ENCODE measurements at regions not wholly inside any gene's neighbourhood (a gene's known extent, or its start where the extent isn't known, plus 50 kb on each side); places are given as distances from the start of the nearest gene placed in this dataset.

DNA sequence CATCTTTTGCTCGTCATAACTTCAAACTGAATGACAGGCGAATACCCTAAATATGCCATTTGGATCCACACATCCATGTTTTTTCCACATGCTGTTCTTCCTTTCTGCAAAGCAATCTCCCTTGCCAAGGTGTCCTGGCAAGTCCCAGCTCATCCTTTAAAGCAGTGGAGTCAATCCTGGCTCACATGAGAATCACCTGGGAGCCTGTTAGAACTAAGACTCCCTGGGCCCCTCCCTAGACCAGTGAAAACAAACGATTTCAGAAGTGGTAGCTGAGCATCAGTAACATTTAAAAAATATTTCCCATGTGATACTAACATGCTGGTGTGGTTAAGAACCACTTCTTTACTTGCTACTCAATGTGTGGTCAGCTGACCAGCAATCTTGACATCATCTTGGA, 50.6 kb upstream of the PARD3B start:
- TF ChIP-seq CTCF (conservative IDR thresholded peaks at IDR 0.05; ENCODE audit: low read depth in 2 of 2) = no peak
- TF ChIP-seq, protein P1, sequence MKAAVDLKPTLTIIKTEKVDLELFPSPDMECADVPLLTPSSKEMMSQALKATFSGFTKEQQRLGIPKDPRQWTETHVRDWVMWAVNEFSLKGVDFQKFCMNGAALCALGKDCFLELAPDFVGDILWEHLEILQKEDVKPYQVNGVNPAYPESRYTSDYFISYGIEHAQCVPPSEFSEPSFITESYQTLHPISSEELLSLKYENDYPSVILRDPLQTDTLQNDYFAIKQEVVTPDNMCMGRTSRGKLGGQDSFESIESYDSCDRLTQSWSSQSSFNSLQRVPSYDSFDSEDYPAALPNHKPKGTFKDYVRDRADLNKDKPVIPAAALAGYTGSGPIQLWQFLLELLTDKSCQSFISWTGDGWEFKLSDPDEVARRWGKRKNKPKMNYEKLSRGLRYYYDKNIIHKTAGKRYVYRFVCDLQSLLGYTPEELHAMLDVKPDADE (IDR thresholded peaks at IDR 0.05) = no peak
- no peak for TF ChIP-seq EZH2 (IDR thresholded peaks at IDR 0.05; ENCODE audit: low read depth, unreplicated experiment)
- TF ChIP-seq, protein P2, sequence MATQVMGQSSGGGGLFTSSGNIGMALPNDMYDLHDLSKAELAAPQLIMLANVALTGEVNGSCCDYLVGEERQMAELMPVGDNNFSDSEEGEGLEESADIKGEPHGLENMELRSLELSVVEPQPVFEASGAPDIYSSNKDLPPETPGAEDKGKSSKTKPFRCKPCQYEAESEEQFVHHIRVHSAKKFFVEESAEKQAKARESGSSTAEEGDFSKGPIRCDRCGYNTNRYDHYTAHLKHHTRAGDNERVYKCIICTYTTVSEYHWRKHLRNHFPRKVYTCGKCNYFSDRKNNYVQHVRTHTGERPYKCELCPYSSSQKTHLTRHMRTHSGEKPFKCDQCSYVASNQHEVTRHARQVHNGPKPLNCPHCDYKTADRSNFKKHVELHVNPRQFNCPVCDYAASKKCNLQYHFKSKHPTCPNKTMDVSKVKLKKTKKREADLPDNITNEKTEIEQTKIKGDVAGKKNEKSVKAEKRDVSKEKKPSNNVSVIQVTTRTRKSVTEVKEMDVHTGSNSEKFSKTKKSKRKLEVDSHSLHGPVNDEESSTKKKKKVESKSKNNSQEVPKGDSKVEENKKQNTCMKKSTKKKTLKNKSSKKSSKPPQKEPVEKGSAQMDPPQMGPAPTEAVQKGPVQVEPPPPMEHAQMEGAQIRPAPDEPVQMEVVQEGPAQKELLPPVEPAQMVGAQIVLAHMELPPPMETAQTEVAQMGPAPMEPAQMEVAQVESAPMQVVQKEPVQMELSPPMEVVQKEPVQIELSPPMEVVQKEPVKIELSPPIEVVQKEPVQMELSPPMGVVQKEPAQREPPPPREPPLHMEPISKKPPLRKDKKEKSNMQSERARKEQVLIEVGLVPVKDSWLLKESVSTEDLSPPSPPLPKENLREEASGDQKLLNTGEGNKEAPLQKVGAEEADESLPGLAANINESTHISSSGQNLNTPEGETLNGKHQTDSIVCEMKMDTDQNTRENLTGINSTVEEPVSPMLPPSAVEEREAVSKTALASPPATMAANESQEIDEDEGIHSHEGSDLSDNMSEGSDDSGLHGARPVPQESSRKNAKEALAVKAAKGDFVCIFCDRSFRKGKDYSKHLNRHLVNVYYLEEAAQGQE (IDR thresholded peaks at IDR 0.05; ENCODE audit: unreplicated experiment) = no peak
- no peak for TF ChIP-seq NANOG (IDR thresholded peaks at IDR 0.05; ENCODE audit: borderline replicate concordance)
- no peak for TF ChIP-seq ZNF114 (CRISPR knock-in tag; IDR thresholded peaks at IDR 0.05)
- TF ChIP-seq POLR2AphosphoS5 (IDR thresholded peaks at IDR 0.05; ENCODE audit: low read depth) = no peak
- TF ChIP-seq JUNB (IDR thresholded peaks at IDR 0.05; ENCODE audit: unreplicated experiment) = no peak
- no peak for TF ChIP-seq STAT1 (IDR thresholded peaks at IDR 0.05; ENCODE audit: unreplicated experiment)
- TF ChIP-seq CREB1 (CRISPR knock-in tag; IDR thresholded peaks at IDR 0.05; ENCODE audit: low read depth) = no peak

Data from GM23338 (cell line).